HepG2 (cell line): ENCODE measurements at regions not wholly inside any gene's neighbourhood (a gene's known extent, or its start where the extent isn't known, plus 50 kb on each side); places are given as distances from the start of the nearest gene placed in this dataset.

Experiments
- ATAC-seq: fragments of 200-7000 bp; cut with Tn5 transposase; 3 replicates; pipeline ENCODE4 v1.9.1; 2020; ENCODE audit warnings: mild to moderate bottlenecking, moderate library complexity
- BruUV-seq: library from RNA; stranded (reverse); fragments of 400-500 nt; replicated peaks from 2 replicates; lab custom pipeline; 2021; lab: Mats Ljungman, UMichigan
- CTCF ChIA-PET: fragments of 300-600 bp; formaldehyde crosslinking; extraction: SDS; loops from one replicate; lab custom pipeline; 2021; ENCODE audit warnings: low total read pairs, inconsistent platforms, low intra/inter-chr PET ratio; lab: Yijun Ruan, JAX
- POLR2A ChIA-PET: fragments of 350-600 bp; sonication (Branson Sonifier 250); formaldehyde crosslinking; loops from one replicate; lab custom pipeline; 2020; ENCODE audit warnings: antibody characterized with exemption, inconsistent platforms; lab: Yijun Ruan, JAX
- DNase-seq: peaks from one replicate; pipeline ENCODE4 v3.0.0-alpha.2; 2015; ENCODE audit warnings: low spot score
- FAIRE-seq: peaks from 3 replicates; lab custom pipeline; 2011; peaks lifted over from hg19 to GRCh38; lab: Jason Lieb, UNC
- H2AFZ ChIP-seq: one replicate; pipeline ENCODE4 v1.6.1; 2011; ENCODE audit warnings: low read length, inconsistent platforms
- H3K27ac ChIP-seq: fragments of 300-600 bp; 3 replicates; pipeline ENCODE4 v1.8.0; 2011; ENCODE audit warnings: mixed run types, mild to moderate bottlenecking, mixed read lengths, low read length, inconsistent platforms; ENCODE audit not compliant: insufficient read depth; ENCODE audit errors: extremely low read length
- H3K27me3 ChIP-seq, 2 experiments: fragments of 200-600 bp in 1 of 2; 2 replicates in 1 of 2; 3 replicates in 1 of 2; pipeline versions ENCODE4 v1.6.0 to v1.8.0; 2011; ENCODE audit warnings: low read length in 2 of 2, mild to moderate bottlenecking in 2 of 2, moderate library complexity in 2 of 2, inconsistent platforms in 1 of 2; ENCODE audit not compliant: insufficient read depth in 2 of 2, control insufficient read depth in 1 of 2
- H3K36me3 ChIP-seq, 2 experiments: fragments of 200-600 bp in 1 of 2; replicated peaks in 1 of 2; 2 replicates in 1 of 2; 3 replicates in 1 of 2; pipeline versions ENCODE4 v1.5.1 to v1.8.0; 2011; ENCODE audit warnings: low read length in 2 of 2, inconsistent platforms in 1 of 2; ENCODE audit not compliant: insufficient read depth in 2 of 2, control insufficient read depth in 1 of 2
- H3K4me1 ChIP-seq: 2 replicates; pipeline ENCODE4 v1.5.1; 2012; ENCODE audit warnings: low read length, inconsistent platforms; ENCODE audit not compliant: insufficient read depth
- H3K4me2 ChIP-seq: 2 replicates; pipeline ENCODE4 v1.6.0; 2011; ENCODE audit warnings: low read depth, low read length, inconsistent platforms
- H3K4me3 ChIP-seq, 3 experiments: fragments of 200-600 bp in 1 of 3; sonication (generic), shearing (Covaris generic) in 1 of 3; replicated peaks in 1 of 3; 2 replicates each; pipeline ENCODE4 v1.5.1; 2011 to 2016; ENCODE audit warnings: low read length in 3 of 3, inconsistent platforms in 2 of 3, low read depth in 2 of 3, mild to moderate bottlenecking in 2 of 3, control low read depth in 1 of 3, mixed read lengths in 1 of 3; ENCODE audit not compliant: insufficient read depth in 1 of 3
- H3K79me2 ChIP-seq: one replicate; pipeline ENCODE4 v1.6.1; 2011; ENCODE audit warnings: low read length, inconsistent platforms; ENCODE audit not compliant: insufficient read depth
- H3K9ac ChIP-seq: 2 replicates; pipeline ENCODE4 v1.6.0; 2011; ENCODE audit warnings: mild to moderate bottlenecking, low read depth, low read length, inconsistent platforms; ENCODE audit not compliant: insufficient read depth
- H3K9me3 ChIP-seq: 2 replicates; pipeline ENCODE4 v1.5.1; 2012; ENCODE audit warnings: mild to moderate bottlenecking, low read length
- H4K20me1 ChIP-seq: 2 replicates; pipeline ENCODE4 v1.6.0; 2011; ENCODE audit warnings: inconsistent platforms, mild to moderate bottlenecking, low read length, moderate library complexity; ENCODE audit not compliant: insufficient read depth
- DR1 ChIP-seq: sonication (generic); formaldehyde crosslinking; IDR thresholded peaks from 2 replicates; pipeline ENCODE4 v1.8.0; 2021; ENCODE audit warnings: mild to moderate bottlenecking, missing genetic modification reagents, inconsistent platforms
- EP300 ChIP-seq, 3 experiments: sonication (generic) in 1 of 3; formaldehyde crosslinking in 1 of 3; IDR thresholded peaks; 2 replicates each; pipeline versions ENCODE4 v1.5.1 to v1.6.1; 2011 to 2020; ENCODE audit warnings: low read depth in 2 of 3, low read length in 2 of 3, borderline replicate concordance in 1 of 3, improper control_type of control experiment in 1 of 3, mild to moderate bottlenecking in 1 of 3, missing genetic modification reagents in 1 of 3, moderate library complexity in 1 of 3
- HNF4G ChIP-seq, 2 experiments: sonication (generic) in 1 of 2; formaldehyde crosslinking in 1 of 2; IDR thresholded peaks; 2 replicates each; pipeline versions ENCODE4 v1.4.0 to v1.6.1; 2011 to 2020; ENCODE audit warnings: borderline replicate concordance in 2 of 2, low read depth in 2 of 2, mild to moderate bottlenecking in 2 of 2, low read length in 1 of 2, missing genetic modification reagents in 1 of 2, moderate library complexity in 1 of 2
- JUN ChIP-seq: sonication (generic); formaldehyde crosslinking; IDR thresholded peaks from 2 replicates; pipeline ENCODE4 v1.4.0; 2020; ENCODE audit warnings: mild to moderate bottlenecking, missing genetic modification reagents
- NFKBIZ ChIP-seq: IDR thresholded peaks from 2 replicates; pipeline ENCODE4 v1.6.1; 2018; ENCODE audit warnings: missing genetic modification reagents, missing compliant biosample characterization
- NFYB ChIP-seq: sonication (generic); formaldehyde crosslinking; IDR thresholded peaks from 2 replicates; pipeline ENCODE4 v1.4.0; 2020; ENCODE audit warnings: missing genetic modification reagents
- RFX1 ChIP-seq: fragments of 450-650 bp; IDR thresholded peaks from 2 replicates; pipeline ENCODE4 v1.6.1; 2017
- SNAPC5 ChIP-seq: sonication (generic); formaldehyde crosslinking; IDR thresholded peaks from 2 replicates; pipeline ENCODE4 v1.8.1; 2023; ENCODE audit warnings: mild to moderate bottlenecking, missing genetic modification reagents, borderline replicate concordance
- THYN1 ChIP-seq: sonication (generic); formaldehyde crosslinking; IDR thresholded peaks from 2 replicates; pipeline ENCODE4 v1.8.1; 2023; ENCODE audit warnings: low read depth, mild to moderate bottlenecking, moderate library complexity, missing genetic modification reagents, borderline replicate concordance
- XRCC5 ChIP-seq: fragments of 200-400 bp; formaldehyde crosslinking; optimal IDR thresholded peaks from 2 replicates; pipeline ENCODE3; 2017; ENCODE audit warnings: mild to moderate bottlenecking, low read length
- ZBTB21 ChIP-seq: sonication (generic); formaldehyde crosslinking; IDR thresholded peaks from 2 replicates; pipeline ENCODE4 v1.4.0; 2020; ENCODE audit warnings: missing genetic modification reagents
- ZBTB39 ChIP-seq: sonication (generic); formaldehyde crosslinking; IDR thresholded peaks from 2 replicates; pipeline ENCODE4 v1.5.0; 2020; ENCODE audit warnings: missing genetic modification reagents
- ZBTB42 ChIP-seq: sonication (generic); formaldehyde crosslinking; IDR thresholded peaks from 2 replicates; pipeline ENCODE4 v1.5.0; 2020; ENCODE audit warnings: mild to moderate bottlenecking, missing genetic modification reagents
- ZNF124 ChIP-seq: sonication (generic); formaldehyde crosslinking; IDR thresholded peaks from 2 replicates; pipeline ENCODE4 v1.4.0; 2020; ENCODE audit warnings: missing genetic modification reagents
- ZNF383 ChIP-seq: sonication (generic); formaldehyde crosslinking; IDR thresholded peaks from 2 replicates; pipeline ENCODE4 v1.4.0; 2020; ENCODE audit warnings: missing genetic modification reagents, mild to moderate bottlenecking, borderline replicate concordance
- ZNF644 ChIP-seq: IDR thresholded peaks from 2 replicates; pipeline ENCODE4 v1.6.1; 2016; ENCODE audit warnings: low read depth
- ZNF788 ChIP-seq: sonication (generic); formaldehyde crosslinking; IDR thresholded peaks from 2 replicates; pipeline ENCODE4 v1.5.0; 2020; ENCODE audit warnings: mild to moderate bottlenecking, missing genetic modification reagents, borderline replicate concordance
- WGBS: methylation state at CpG from one replicate; pipeline ENCODE4 v1.1.6; 2017; ENCODE audit warnings: low lambda C conversion rate; 5-methylcytosine and 5-hydroxymethylcytosine counted together
- in situ Hi-C: cut with HindIII; loops from 2 replicates; pipeline ENCODE4 v1.10.0; 2017; ENCODE audit warnings: low pct_unique_long_range_greater_than_20kb; ENCODE audit not compliant: extremely low pct_ligation_motif_present
- intact Hi-C: fragments of 100-400 bp; cut with micrococcal nuclease; formaldehyde crosslinking; loops from one replicate; pipeline ENCODE4 v1.10.0; 2022; ENCODE audit not compliant: unreplicated experiment
- TF ChIP-seq, protein P1 (sequence below): sonication (generic); formaldehyde crosslinking; IDR thresholded peaks from 2 replicates; pipeline ENCODE4 v1.4.0; 2020; ENCODE audit warnings: mild to moderate bottlenecking, missing genetic modification reagents
- TF ChIP-seq, protein P2 (sequence below): sonication (generic); formaldehyde crosslinking; IDR thresholded peaks from 2 replicates; pipeline ENCODE4 v1.5.0; 2020; ENCODE audit warnings: mild to moderate bottlenecking, missing genetic modification reagents

GRCh38 chr9:119086590-119086989 lies 282.6 kb downstream of the BRINP1 start (continued):
- TF ChIP-seq ZNF383 (CRISPR knock-in tag): no peak
- TF ChIP-seq EP300 (IDR thresholded peaks at IDR 0.05; ENCODE audit: low read depth in 2 of 2, low read length in 2 of 2): no peak
- no peak for TF ChIP-seq EP300 (CRISPR knock-in tag; IDR thresholded peaks at IDR 0.05; ENCODE audit: borderline replicate concordance)
- TF ChIP-seq ZBTB21 (CRISPR knock-in tag): no peak
- no peak for TF ChIP-seq SNAPC5 (CRISPR knock-in tag)
- TF ChIP-seq NFKBIZ (CRISPR knock-in tag): no peak
- no peak for TF ChIP-seq ZBTB39 (CRISPR knock-in tag)
- TF ChIP-seq, protein P1, sequence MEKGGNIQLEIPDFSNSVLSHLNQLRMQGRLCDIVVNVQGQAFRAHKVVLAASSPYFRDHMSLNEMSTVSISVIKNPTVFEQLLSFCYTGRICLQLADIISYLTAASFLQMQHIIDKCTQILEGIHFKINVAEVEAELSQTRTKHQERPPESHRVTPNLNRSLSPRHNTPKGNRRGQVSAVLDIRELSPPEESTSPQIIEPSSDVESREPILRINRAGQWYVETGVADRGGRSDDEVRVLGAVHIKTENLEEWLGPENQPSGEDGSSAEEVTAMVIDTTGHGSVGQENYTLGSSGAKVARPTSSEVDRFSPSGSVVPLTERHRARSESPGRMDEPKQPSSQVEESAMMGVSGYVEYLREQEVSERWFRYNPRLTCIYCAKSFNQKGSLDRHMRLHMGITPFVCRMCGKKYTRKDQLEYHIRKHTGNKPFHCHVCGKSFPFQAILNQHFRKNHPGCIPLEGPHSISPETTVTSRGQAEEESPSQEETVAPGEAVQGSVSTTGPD: no peak

DNA sequence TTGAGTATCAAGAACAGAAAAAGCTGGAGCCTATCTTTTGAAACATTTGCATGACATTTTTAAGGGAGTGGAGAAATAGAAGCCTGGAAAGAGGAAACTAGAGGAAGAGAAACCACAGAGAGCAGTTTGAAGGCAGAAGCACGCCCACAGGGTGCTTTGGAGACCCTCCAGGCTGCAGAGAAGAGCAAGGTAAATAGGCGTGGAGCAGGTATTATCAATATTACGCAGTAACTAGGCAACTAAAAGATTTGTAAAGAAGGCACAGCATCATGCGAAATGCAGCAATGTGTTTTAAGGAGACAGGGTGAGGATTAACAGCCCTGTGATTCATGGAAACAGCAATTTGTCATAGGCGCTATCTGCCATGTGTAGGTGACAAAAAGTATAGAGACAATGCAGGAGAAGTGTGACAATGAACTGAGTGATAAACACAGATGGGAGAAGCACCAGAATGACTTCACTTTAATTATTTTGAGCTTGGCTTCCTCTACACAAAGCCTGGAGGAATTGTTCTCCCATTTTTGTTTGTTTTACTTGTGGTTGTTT lies 281.2 kb downstream of the BRINP1 start:
- no peak overlapping the region for H3K9ac ChIP-seq
- no peak overlapping the region for H3K4me3 ChIP-seq
- BruUV-seq: no TSS peak
- in situ Hi-C loops: no loop called here
- ChIA-PET CTCF (no interaction called here), POLR2A (no interaction called here)
- intact Hi-C loops: no loop called here
- no peaks in the 10 kb centered on the region for H4K20me1 ChIP-seq
- H2AFZ ChIP-seq: no peak overlapping the region
- WGBS: 8% methylated on average over 5 of the region's 5 CpGs
- ATAC-seq (no peak), DNase-seq (no peak), FAIRE-seq (no peak)
- H3K4me2 ChIP-seq: no peak overlapping the region
- H3K9me3 ChIP-seq: peaks cover 50% of the 10 kb centered on the region
- no peaks in the 10 kb centered on the region for H3K4me1 ChIP-seq
- H3K79me2 ChIP-seq: no peaks in the 10 kb centered on the region
- H3K27ac ChIP-seq: no peak overlapping the region
- H3K27me3 ChIP-seq: no peaks in the 10 kb centered on the region
- no peaks in the 10 kb centered on the region for H3K36me3 ChIP-seq
- no peak for TF ChIP-seq ZNF788
- TF ChIP-seq DR1: no peak
- TF ChIP-seq JUN (CRISPR knock-in tag): no peak
- TF ChIP-seq HNF4G (IDR thresholded peaks at IDR 0.05; ENCODE audit: borderline replicate concordance, low read depth, low read length): no peak
- TF ChIP-seq HNF4G (CRISPR knock-in tag; IDR thresholded peaks at IDR 0.05; ENCODE audit: borderline replicate concordance, low read depth): no peak
- no peak for TF ChIP-seq THYN1 (CRISPR knock-in tag)
- no peak for TF ChIP-seq RFX1
- TF ChIP-seq NFYB (CRISPR knock-in tag): no peak
- TF ChIP-seq ZNF644 (CRISPR knock-in tag): no peak
- no peak for TF ChIP-seq ZBTB42 (CRISPR knock-in tag)
- no peak for TF ChIP-seq ZNF124 (CRISPR knock-in tag)
- TF ChIP-seq XRCC5: no peak
- TF ChIP-seq, protein P2, sequence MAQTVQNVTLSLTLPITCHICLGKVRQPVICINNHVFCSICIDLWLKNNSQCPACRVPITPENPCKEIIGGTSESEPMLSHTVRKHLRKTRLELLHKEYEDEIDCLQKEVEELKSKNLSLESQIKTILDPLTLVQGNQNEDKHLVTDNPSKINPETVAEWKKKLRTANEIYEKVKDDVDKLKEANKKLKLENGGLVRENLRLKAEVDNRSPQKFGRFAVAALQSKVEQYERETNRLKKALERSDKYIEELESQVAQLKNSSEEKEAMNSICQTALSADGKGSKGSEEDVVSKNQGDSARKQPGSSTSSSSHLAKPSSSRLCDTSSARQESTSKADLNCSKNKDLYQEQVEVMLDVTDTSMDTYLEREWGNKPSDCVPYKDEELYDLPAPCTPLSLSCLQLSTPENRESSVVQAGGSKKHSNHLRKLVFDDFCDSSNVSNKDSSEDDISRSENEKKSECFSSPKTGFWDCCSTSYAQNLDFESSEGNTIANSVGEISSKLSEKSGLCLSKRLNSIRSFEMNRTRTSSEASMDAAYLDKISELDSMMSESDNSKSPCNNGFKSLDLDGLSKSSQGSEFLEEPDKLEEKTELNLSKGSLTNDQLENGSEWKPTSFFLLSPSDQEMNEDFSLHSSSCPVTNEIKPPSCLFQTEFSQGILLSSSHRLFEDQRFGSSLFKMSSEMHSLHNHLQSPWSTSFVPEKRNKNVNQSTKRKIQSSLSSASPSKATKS (CRISPR knock-in tag): no peak
